GM23248 (cell line): ENCODE measurements at regions not wholly inside any gene's neighbourhood (a gene's known extent, or its start where the extent isn't known, plus 50 kb on each side); places are given as distances from the start of the nearest gene placed in this dataset.

Source experiments
- DNase-seq: peaks from one replicate; pipeline ENCODE4 v3.0.0-alpha.2; 2015
- H2AFZ ChIP-seq: fragments of 200-600 bp; sonication (generic); 2 replicates; pipeline ENCODE4 v1.6.1; 2016; ENCODE audit warnings: antibody characterized with exemption
- H3F3A ChIP-seq: fragments of 200-600 bp; sonication (generic); 2 replicates; pipeline ENCODE4 v1.6.1; 2016; ENCODE audit warnings: mild to moderate bottlenecking, antibody characterized with exemption, mixed run types; ENCODE audit not compliant: insufficient read depth
- H3K27ac ChIP-seq: fragments of 200-600 bp; sonication (generic); 2 replicates; pipeline ENCODE4 v1.5.1; 2016; ENCODE audit warnings: mild to moderate bottlenecking
- H3K27me3 ChIP-seq: fragments of 200-600 bp; sonication (generic); replicated peaks from 2 replicates; pipeline ENCODE4 v1.6.1; 2016; ENCODE audit warnings: mild to moderate bottlenecking; ENCODE audit not compliant: insufficient read depth
- H3K36me3 ChIP-seq: fragments of 200-600 bp; sonication (generic); 2 replicates; pipeline ENCODE4 v1.6.1; 2016; ENCODE audit warnings: low read depth, mild to moderate bottlenecking
- H3K4me1 ChIP-seq: fragments of 200-600 bp; sonication (generic); 2 replicates; pipeline ENCODE4 v1.6.1; 2016; ENCODE audit warnings: mild to moderate bottlenecking; ENCODE audit not compliant: insufficient read depth
- H3K4me2 ChIP-seq: fragments of 200-600 bp; sonication (generic); one replicate; pipeline ENCODE4 v1.6.1; 2016; ENCODE audit warnings: mild to moderate bottlenecking; ENCODE audit not compliant: unreplicated experiment
- H3K4me3 ChIP-seq: fragments of 200-600 bp; sonication (generic); 2 replicates; pipeline ENCODE4 v1.5.1; 2016; ENCODE audit warnings: mild to moderate bottlenecking
- H3K79me2 ChIP-seq: fragments of 200-600 bp; sonication (generic); 2 replicates; pipeline ENCODE4 v1.6.1; 2016; ENCODE audit warnings: mild to moderate bottlenecking; ENCODE audit not compliant: insufficient read depth
- H3K9ac ChIP-seq: fragments of 200-600 bp; sonication (generic); 2 replicates; pipeline ENCODE4 v1.6.1; 2016; ENCODE audit warnings: mild to moderate bottlenecking
- H3K9me2 ChIP-seq: fragments of 200-600 bp; sonication (generic); 2 replicates; pipeline ENCODE4 v1.6.1; 2016; ENCODE audit warnings: mixed run types, mild to moderate bottlenecking, moderate library complexity; ENCODE audit not compliant: insufficient read depth
- H3K9me3 ChIP-seq: fragments of 200-600 bp; sonication (generic); one replicate; pipeline ENCODE4 v1.6.1; 2017; ENCODE audit warnings: low read depth
- H4K20me1 ChIP-seq: fragments of 200-600 bp; sonication (generic); 2 replicates; pipeline ENCODE4 v1.6.0; 2016; ENCODE audit not compliant: insufficient read depth
- EZH2 ChIP-seq: fragments of 200-600 bp; sonication (generic); IDR thresholded peaks from 2 replicates; pipeline ENCODE4 v1.6.1; 2018; ENCODE audit warnings: antibody characterized with exemption, mild to moderate bottlenecking; ENCODE audit not compliant: insufficient read depth, poor library complexity, severe bottlenecking
- EZH2phosphoT487 ChIP-seq: fragments of 200-600 bp; sonication (generic); IDR thresholded peaks from 2 replicates; pipeline ENCODE4 v1.6.1; 2018; ENCODE audit warnings: antibody characterized with exemption, moderate library complexity, mild to moderate bottlenecking, low read depth; ENCODE audit not compliant: insufficient read depth
- WGBS, 2 experiments: methylation state at CpG; one replicate each; pipeline ENCODE4 v1.1.6; 2015 to 2017; ENCODE audit warnings: low lambda C conversion rate in 2 of 2, low coverage in 1 of 2; ENCODE audit errors: missing lambda C conversion rate in 2 of 2; 5-methylcytosine and 5-hydroxymethylcytosine counted together
- in situ Hi-C: fragments of 300-500 bp; cut with MboI; formaldehyde crosslinking; loops from 2 replicates; pipeline ENCODE4 v1.15.0; 2020

DNA sequence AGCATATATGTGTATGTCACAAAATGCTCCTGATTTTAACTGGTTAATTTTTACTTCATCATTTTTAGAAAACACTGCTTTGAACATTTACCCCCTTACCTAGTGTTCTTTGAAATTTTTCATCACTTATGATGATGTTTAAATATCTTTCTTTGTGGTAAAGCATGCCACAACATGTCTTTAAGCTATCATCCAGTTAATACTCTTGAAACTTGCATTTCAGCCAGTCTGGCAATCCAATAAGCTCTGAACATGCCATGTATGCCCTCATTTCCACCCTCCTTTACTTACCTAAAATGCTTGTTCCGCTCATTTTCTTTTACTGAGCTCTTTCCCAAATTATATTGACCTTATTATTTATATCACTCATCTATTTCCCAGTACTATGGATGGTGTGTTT is 581.2 kb downstream of the RAPGEF2 start:
- no peak overlapping the region for H3K9ac ChIP-seq
- no peaks in the 10 kb centered on the region for H3K9me3 ChIP-seq
- H3K4me2 ChIP-seq = no peak overlapping the region
- no peaks in the 10 kb centered on the region for H3F3A ChIP-seq
- WGBS, 2 experiments = 0 to 4% methylated on average over 1 of the region's 1 CpG
- no peaks in the 10 kb centered on the region for H3K79me2 ChIP-seq
- H3K36me3 ChIP-seq = no peaks in the 10 kb centered on the region
- no peaks in the 10 kb centered on the region for H3K9me2 ChIP-seq
- no peak for TF ChIP-seq EZH2phosphoT487
- TF ChIP-seq EZH2 = no peak
- no peak for DNase-seq
- no peak overlapping the region for H3K4me3 ChIP-seq
- no peaks in the 10 kb centered on the region for H3K4me1 ChIP-seq
- H4K20me1 ChIP-seq = no peaks in the 10 kb centered on the region
- no peak overlapping the region for H2AFZ ChIP-seq
- no peak overlapping the region for H3K27ac ChIP-seq
- no peaks in the 10 kb centered on the region for H3K27me3 ChIP-seq
- in situ Hi-C loops = no loop called here

DNA sequence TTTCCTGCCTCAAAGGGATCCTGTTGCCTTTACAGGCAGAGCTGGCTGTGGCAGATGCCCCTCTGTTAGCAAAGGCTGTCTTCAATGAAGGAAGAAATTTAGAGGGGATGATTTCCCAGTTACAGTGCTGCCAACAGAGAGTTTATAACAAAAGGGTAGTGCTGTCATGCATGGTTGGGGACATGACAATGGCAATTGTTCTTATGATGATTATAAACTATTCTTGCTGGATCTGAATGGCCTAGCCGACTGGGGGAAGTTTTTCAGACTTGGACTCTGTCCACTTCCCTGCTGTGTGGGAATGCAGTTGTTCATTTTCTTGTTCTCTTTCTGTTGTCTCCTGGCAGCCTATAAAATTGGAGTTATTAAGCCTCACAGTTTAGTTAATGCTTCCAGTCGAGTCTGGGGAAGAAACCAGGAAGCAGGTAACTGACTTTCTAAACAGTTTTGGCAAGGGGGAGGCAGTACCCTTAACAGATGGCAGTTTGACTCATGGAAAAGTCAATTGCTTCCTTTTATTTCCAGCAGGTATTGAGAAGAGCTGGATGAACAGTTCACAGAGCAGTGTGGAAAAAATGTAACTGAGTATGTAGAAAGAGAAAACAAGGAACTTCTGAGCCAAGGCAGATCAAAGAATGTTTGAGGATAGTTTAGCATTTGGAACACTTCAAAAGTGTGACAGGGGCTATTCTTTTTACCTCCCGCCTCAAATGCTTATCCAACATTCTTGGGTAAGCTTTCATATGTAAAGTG is 582.6 kb downstream of the RAPGEF2 start:
- Histone ChIP-seq H4K20me1 (no peaks in the 10 kb centered on the region), H3K4me1 (no peaks in the 10 kb centered on the region), H3K9ac (no peak overlapping the region), H3K79me2 (no peaks in the 10 kb centered on the region), H3K9me3 (no peaks in the 10 kb centered on the region), H3K4me3 (no peak overlapping the region), H3F3A (no peaks in the 10 kb centered on the region), H2AFZ (no peak overlapping the region), H3K27me3 (no peaks in the 10 kb centered on the region), H3K27ac (no peak overlapping the region), H3K36me3 (no peaks in the 10 kb centered on the region), H3K4me2 (no peak overlapping the region), H3K9me2 (no peaks in the 10 kb centered on the region)
- 0 to 4% methylated on average over 3 of the region's 3 CpGs for WGBS, 2 experiments
- DNase-seq = no peak
- in situ Hi-C loops = no loop called here
- TF ChIP-seq EZH2 (no peak), EZH2phosphoT487 (no peak)

DNA sequence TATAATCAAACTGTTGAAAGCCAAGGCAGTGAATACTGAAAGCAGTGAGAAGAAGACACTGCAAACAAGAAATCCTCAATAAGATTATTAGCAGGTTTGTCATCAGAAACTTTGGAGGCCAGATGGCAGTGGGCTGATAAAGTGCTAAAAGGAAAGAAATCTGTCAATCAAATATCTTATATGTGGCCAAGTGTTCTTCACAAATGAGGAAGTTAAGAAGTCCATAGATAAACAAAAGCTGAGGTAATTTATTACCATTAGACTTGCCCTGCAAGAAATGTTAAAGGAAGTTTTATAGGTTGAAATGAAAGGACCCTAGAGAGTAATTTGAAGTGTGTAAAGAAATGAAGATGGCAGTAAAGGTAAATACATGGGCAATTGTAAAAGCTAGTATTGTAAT is 586.6 kb downstream of the RAPGEF2 start:
- H3K9ac ChIP-seq = no peak overlapping the region
- no peaks in the 10 kb centered on the region for H4K20me1 ChIP-seq
- in situ Hi-C loops = no loop called here
- H2AFZ ChIP-seq = no peak overlapping the region
- no peak for TF ChIP-seq EZH2phosphoT487
- no peak for TF ChIP-seq EZH2
- no peak for DNase-seq
- H3K4me3 ChIP-seq = no peak overlapping the region
- H3K79me2 ChIP-seq = no peaks in the 10 kb centered on the region
- H3K36me3 ChIP-seq = no peaks in the 10 kb centered on the region
- H3F3A ChIP-seq = no peaks in the 10 kb centered on the region
- no peaks in the 10 kb centered on the region for H3K4me1 ChIP-seq
- H3K4me2 ChIP-seq = no peak overlapping the region
- no peaks in the 10 kb centered on the region for H3K9me2 ChIP-seq
- H3K9me3 ChIP-seq = no peaks in the 10 kb centered on the region
- no peak overlapping the region for H3K27ac ChIP-seq
- no peaks in the 10 kb centered on the region for H3K27me3 ChIP-seq

GRCh38 chr4:159697322-159698283 is 594.7 kb downstream of the RAPGEF2 start:
- 30% methylated on average over 6 of the region's 6 CpGs for WGBS, 2 experiments
- Histone ChIP-seq H3K4me2 (no peak overlapping the region), H3F3A (no peaks in the 10 kb centered on the region), H3K9ac (no peak overlapping the region), H3K79me2 (no peaks in the 10 kb centered on the region), H3K36me3 (no peaks in the 10 kb centered on the region), H3K27me3 (no peaks in the 10 kb centered on the region), H3K4me3 (no peak overlapping the region), H2AFZ (no peak overlapping the region), H4K20me1 (no peaks in the 10 kb centered on the region), H3K4me1 (no peaks in the 10 kb centered on the region), H3K9me2 (no peaks in the 10 kb centered on the region), H3K27ac (no peak overlapping the region), H3K9me3 (no peaks in the 10 kb centered on the region)
- TF ChIP-seq EZH2phosphoT487 (no peak), EZH2 (no peak)
- in situ Hi-C loops = no loop called here
- DNase-seq = no peak
